Hematopoietic multipotent progenitor cell (in vitro differentiated cells): ENCODE measurements at regions not wholly inside any gene's neighbourhood (a gene's known extent, or its start where the extent isn't known, plus 50 kb on each side); places are given as distances from the start of the nearest gene placed in this dataset.
"Not testable (repeated sequence)": the region's sequence is repeated elsewhere in the genome, so short reads cannot be mapped to it uniquely, and the experiment has no call there.

Source experiments
- DNase-seq, 3 donors: peaks; one replicate each; pipeline ENCODE4 v3.0.0-alpha.2; 2011 to 2015; ENCODE audit warnings: low read depth in 2 of 3, low spot score in 2 of 3

GRCh38 chr4:118494437-118494836 lies 141.6 kb upstream of the PRSS12 start:
- not testable (repeated sequence) for DNase-seq

GRCh38 chr4:118502967-118503366 lies 150.2 kb upstream of the PRSS12 start:
- not testable (repeated sequence) for DNase-seq

- DNase-seq, result not testable (repeated sequence)
These were observed 152.1 kb upstream of the PRSS12 start for GRCh38 chr4:118504927-118505326.

- not testable (repeated sequence) for DNase-seq
These were observed 152.7 kb upstream of the PRSS12 start for GRCh38 chr4:118505491-118505890.

GRCh38 chr4:118512870-118513269 lies 160.1 kb upstream of the PRSS12 start:
- DNase-seq, result not testable (repeated sequence)

- DNase-seq, result not testable (repeated sequence)
These were observed 161.5 kb upstream of the PRSS12 start for GRCh38 chr4:118514332-118514731.

- not testable (repeated sequence) for DNase-seq
These were observed 163.3 kb upstream of the PRSS12 start for GRCh38 chr4:118516107-118516506.

- not testable (repeated sequence) for DNase-seq
These were observed 155.1 kb upstream of the METTL14 start for GRCh38 chr4:118530107-118530506.

GRCh38 chr4:118531947-118532346 lies 153.2 kb upstream of the METTL14 start:
- not testable (repeated sequence) for DNase-seq

GRCh38 chr4:118535788-118536187 lies 149.4 kb upstream of the METTL14 start:
- DNase-seq, result not testable (repeated sequence)

- DNase-seq, result peak in 2 of 3 donors; percentile 5 to 45
These were observed 145.6 kb upstream of the METTL14 start for GRCh38 chr4:118539412-118540077.

- not testable (repeated sequence) for DNase-seq
These were observed 128.6 kb upstream of the METTL14 start for GRCh38 chr4:118556576-118556975.

- peak in 2 of 3 donors; percentile 11 for DNase-seq
These were observed 127.8 kb upstream of the METTL14 start for GRCh38 chr4:118557298-118557851.

GRCh38 chr4:118558188-118558587 lies 127.0 kb upstream of the METTL14 start:
- not testable (repeated sequence) for DNase-seq

GRCh38 chr4:118561559-118561958 lies 123.6 kb upstream of the METTL14 start:
- not testable (repeated sequence) for DNase-seq

- peak in 1 of 3 donors; percentile 38 for DNase-seq
These were observed 119.1 kb upstream of the METTL14 start for GRCh38 chr4:118566003-118566513.

GRCh38 chr4:118572991-118573390 lies 112.2 kb upstream of the METTL14 start:
- not testable (repeated sequence) for DNase-seq

- DNase-seq, result not testable (repeated sequence)
These were observed 110.8 kb upstream of the METTL14 start for GRCh38 chr4:118574251-118574913.

- DNase-seq, result not testable (repeated sequence)
These were observed 110.1 kb upstream of the METTL14 start for GRCh38 chr4:118575057-118575456.

- DNase-seq, result not testable (repeated sequence)
These were observed 109.5 kb upstream of the METTL14 start for GRCh38 chr4:118575726-118576125.

- not testable (repeated sequence) for DNase-seq
These were observed 108.4 kb upstream of the METTL14 start for GRCh38 chr4:118576709-118577219.
